Left lung (tissue), 4 donors: ENCODE measurements at regions not wholly inside any gene's neighbourhood (a gene's known extent, or its start where the extent isn't known, plus 50 kb on each side); places are given as distances from the start of the nearest gene placed in this dataset.

Experiments used
- ATAC-seq: fragments of 200-7000 bp; cut with Tn5 transposase; one replicate; pipeline ENCODE4 v1.9.1; 2020; ENCODE audit warnings: moderate library complexity
- DNase-seq, 4 donors: peaks; one replicate each; pipeline ENCODE4 v3.0.0-alpha.2; 2013 to 2020
- H3K27ac ChIP-seq, 2 donors: fragments of 200-600 bp; sonication (generic) in 1 of 2; one replicate each; pipeline versions ENCODE4 v1.5.0 to v1.8.0; 2020 to 2021
- H3K27me3 ChIP-seq, 2 donors: fragments of 200-600 bp; sonication (generic) in 1 of 2; one replicate each; pipeline versions ENCODE4 v1.5.0 to v1.8.0; 2020 to 2021
- H3K36me3 ChIP-seq, 2 donors: fragments of 200-600 bp; sonication (generic) in 1 of 2; one replicate each; pipeline versions ENCODE4 v1.5.0 to v1.8.0; 2020 to 2021
- H3K4me1 ChIP-seq, 2 donors: fragments of 200-600 bp; one replicate each; pipeline ENCODE4 v1.8.0; 2021
- H3K4me3 ChIP-seq, 2 donors: fragments of 200-600 bp; sonication (generic) in 1 of 2; one replicate each; pipeline versions ENCODE4 v1.5.0 to v1.8.0; 2020 to 2021; ENCODE audit warnings: mild to moderate bottlenecking in 1 of 2
- H3K9me3 ChIP-seq, 2 donors: fragments of 200-600 bp; sonication (generic) in 1 of 2; one replicate each; pipeline versions ENCODE4 v1.5.0 to v1.8.0; 2020 to 2021
- CTCF ChIP-seq, 2 donors: fragments of 200-600 bp; sonication (generic) in 1 of 2; IDR thresholded peaks; one replicate each; pipeline versions ENCODE4 v1.5.0 to v1.8.0; 2021; ENCODE audit warnings: antibody characterized with exemption in 2 of 2
- intact Hi-C, 2 donors: fragments of 100-400 bp; cut with DNase I; formaldehyde crosslinking; loops; one replicate each; pipeline versions ENCODE4 v1.11.2 to v1.14.2; 2022
- donor health status: DM: no; HTN: yes; CAD: no.
- donor health status: DM: no; HTN: no; CAD: no.

- intact Hi-C loops: no loop called here
- DNase-seq (no peak), ATAC-seq (no peak)
- H3K4me3 ChIP-seq: no peak overlapping the region
- no peak for TF ChIP-seq CTCF (IDR thresholded peaks at IDR 0.05)
- H3K4me1 ChIP-seq: no peaks in the 10 kb centered on the region
- no peak overlapping the region for H3K27ac ChIP-seq
- H3K9me3 ChIP-seq: no peaks in the 10 kb centered on the region
- no peaks in the 10 kb centered on the region for H3K36me3 ChIP-seq
- no peaks in the 10 kb centered on the region for H3K27me3 ChIP-seq
Measured at GRCh38 chr6:134866563-134866962, 83.3 kb downstream of the ALDH8A1 start.

GRCh38 chr6:134864558-134864957 is 85.3 kb downstream of the ALDH8A1 start:
- ATAC-seq (no peak), DNase-seq (no peak)
- no peaks in the 10 kb centered on the region for H3K36me3 ChIP-seq
- no peaks in the 10 kb centered on the region for H3K27me3 ChIP-seq
- no peaks in the 10 kb centered on the region for H3K9me3 ChIP-seq
- intact Hi-C loops: no loop called here
- TF ChIP-seq CTCF (IDR thresholded peaks at IDR 0.05): no peak
- no peak overlapping the region for H3K4me3 ChIP-seq
- no peaks in the 10 kb centered on the region for H3K4me1 ChIP-seq
- no peak overlapping the region for H3K27ac ChIP-seq

DNA sequence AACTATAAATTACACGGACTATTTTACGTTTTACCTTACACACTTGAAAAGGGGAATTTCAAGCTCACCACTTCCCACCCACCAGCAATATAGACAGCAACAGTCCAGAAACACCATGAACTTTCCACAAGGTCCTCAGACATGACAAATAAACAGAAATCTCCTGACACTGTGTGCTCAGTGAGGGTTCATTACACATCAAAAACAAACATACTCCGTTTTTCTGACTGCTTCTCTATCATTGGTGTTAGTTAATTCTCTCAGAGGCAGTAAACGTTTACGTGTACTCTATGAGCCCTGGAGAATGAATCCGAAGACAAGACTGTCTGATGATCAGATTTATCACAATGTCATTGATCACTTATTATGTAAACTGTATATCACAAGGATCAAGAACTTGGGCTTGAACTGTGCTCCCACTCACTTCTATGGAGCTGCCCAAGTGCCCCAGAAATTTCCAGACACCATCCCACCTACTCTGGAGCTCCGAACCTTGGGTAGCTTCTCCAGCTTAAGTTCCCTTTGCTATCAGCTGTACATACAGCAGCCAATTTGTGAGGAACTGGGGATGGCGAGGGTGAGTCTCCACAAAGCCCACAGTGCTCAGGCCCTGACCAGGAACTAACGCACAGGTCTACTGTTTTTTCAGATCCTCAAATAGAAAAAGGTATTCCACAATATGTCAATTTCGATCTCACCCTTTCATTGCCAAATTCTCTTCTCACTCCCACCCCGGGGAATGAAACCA is 86.0 kb downstream of the ALDH8A1 start:
- no peaks in the 10 kb centered on the region for H3K9me3 ChIP-seq
- no peaks in the 10 kb centered on the region for H3K27me3 ChIP-seq
- ATAC-seq (no peak), DNase-seq (no peak)
- H3K36me3 ChIP-seq: no peaks in the 10 kb centered on the region
- TF ChIP-seq CTCF (IDR thresholded peaks at IDR 0.05): no peak
- no peaks in the 10 kb centered on the region for H3K4me1 ChIP-seq
- intact Hi-C loops: no loop called here
- no peak overlapping the region for H3K4me3 ChIP-seq
- H3K27ac ChIP-seq: no peak overlapping the region

DNA sequence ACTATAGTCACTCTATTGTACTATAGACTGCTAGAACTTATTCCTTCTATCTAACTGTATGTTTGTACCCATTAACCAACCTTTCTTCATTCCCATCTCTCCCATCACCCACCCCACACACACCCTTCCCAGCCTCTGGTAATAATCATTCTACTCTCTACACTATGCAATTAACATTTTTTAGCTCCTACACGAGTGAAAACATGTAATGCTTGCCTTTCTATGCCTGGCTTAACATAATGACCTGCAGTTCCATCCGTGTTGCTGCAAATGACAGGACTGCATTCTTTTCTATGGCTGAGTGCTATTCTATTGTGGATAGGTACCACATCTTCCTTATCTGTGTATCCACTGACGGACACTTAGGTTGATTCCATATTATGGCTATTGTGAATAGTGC is 95.5 kb downstream of the ALDH8A1 start:
- H3K36me3 ChIP-seq: no peaks in the 10 kb centered on the region
- TF ChIP-seq CTCF (IDR thresholded peaks at IDR 0.05): no peak
- DNase-seq: no peak
- H3K27me3 ChIP-seq: no peaks in the 10 kb centered on the region
- H3K4me3 ChIP-seq: no peak overlapping the region
- intact Hi-C loops: no loop called here
- no peak overlapping the region for H3K27ac ChIP-seq
- H3K9me3 ChIP-seq: no peaks in the 10 kb centered on the region
- ATAC-seq: no peak
- H3K4me1 ChIP-seq: no peaks in the 10 kb centered on the region

GRCh38 chr6:134853111-134854055 is 96.5 kb downstream of the ALDH8A1 start:
- Histone ChIP-seq H3K9me3 (no peaks in the 10 kb centered on the region), H3K4me1 (no peaks in the 10 kb centered on the region), H3K27me3 (no peaks in the 10 kb centered on the region), H3K4me3 (no peak overlapping the region), H3K27ac (no peak overlapping the region), H3K36me3 (no peaks in the 10 kb centered on the region)
- ATAC-seq (no peak), DNase-seq (no peak)
- intact Hi-C loops: no loop called here
- TF ChIP-seq CTCF (IDR thresholded peaks at IDR 0.05): no peak
